ENCODE measurements at regions not wholly inside any gene's neighbourhood (a gene's known extent, or its start where the extent isn't known, plus 50 kb on each side); places are given as distances from the start of the nearest gene placed in this dataset.

DNA sequence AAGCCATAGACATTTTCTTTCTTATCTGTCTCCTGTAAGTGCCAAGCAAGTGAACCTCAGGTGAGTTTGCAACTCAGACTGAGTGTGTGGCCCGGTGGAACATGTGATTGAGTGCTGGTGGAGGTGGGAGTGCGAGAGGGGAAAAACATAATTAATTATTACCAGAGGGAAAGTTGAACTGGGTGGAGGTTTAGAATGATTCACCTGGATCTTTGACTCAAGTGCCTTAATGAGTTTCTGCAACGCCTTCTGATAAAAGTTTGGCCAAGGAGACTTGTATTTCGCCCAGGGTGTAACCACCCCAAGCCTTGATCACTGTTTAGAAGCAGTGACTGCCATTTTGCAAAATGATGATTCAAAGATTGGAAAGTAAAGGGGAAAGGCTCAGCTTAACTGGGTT is 513.9 kb downstream of the GATA3 start:
- no peak for DNase-seq (ENCODE audit: low read depth in 1 of 2, low spot score in 1 of 2)
- Histone ChIP-seq H3K27me3 (ENCODE audit: insufficient read depth, poor library complexity, severe bottlenecking) (no peaks in the 10 kb centered on the region), H3K27ac (replicated peaks) (no peak overlapping the region), H3K4me3 (replicated peaks; ENCODE audit: insufficient read depth, low read length) (no peak overlapping the region)
- TF ChIP-seq, protein P1, sequence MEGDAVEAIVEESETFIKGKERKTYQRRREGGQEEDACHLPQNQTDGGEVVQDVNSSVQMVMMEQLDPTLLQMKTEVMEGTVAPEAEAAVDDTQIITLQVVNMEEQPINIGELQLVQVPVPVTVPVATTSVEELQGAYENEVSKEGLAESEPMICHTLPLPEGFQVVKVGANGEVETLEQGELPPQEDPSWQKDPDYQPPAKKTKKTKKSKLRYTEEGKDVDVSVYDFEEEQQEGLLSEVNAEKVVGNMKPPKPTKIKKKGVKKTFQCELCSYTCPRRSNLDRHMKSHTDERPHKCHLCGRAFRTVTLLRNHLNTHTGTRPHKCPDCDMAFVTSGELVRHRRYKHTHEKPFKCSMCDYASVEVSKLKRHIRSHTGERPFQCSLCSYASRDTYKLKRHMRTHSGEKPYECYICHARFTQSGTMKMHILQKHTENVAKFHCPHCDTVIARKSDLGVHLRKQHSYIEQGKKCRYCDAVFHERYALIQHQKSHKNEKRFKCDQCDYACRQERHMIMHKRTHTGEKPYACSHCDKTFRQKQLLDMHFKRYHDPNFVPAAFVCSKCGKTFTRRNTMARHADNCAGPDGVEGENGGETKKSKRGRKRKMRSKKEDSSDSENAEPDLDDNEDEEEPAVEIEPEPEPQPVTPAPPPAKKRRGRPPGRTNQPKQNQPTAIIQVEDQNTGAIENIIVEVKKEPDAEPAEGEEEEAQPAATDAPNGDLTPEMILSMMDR (IDR thresholded peaks at IDR 0.05; ENCODE audit: insufficient read depth, low read length) = no peak
- no peak for TF ChIP-seq GABPA (IDR thresholded peaks at IDR 0.05; ENCODE audit: low read depth)
- no peak for TF ChIP-seq POLR2AphosphoS5 (IDR thresholded peaks at IDR 0.05; ENCODE audit: low read depth)
- TF ChIP-seq, protein P2, sequence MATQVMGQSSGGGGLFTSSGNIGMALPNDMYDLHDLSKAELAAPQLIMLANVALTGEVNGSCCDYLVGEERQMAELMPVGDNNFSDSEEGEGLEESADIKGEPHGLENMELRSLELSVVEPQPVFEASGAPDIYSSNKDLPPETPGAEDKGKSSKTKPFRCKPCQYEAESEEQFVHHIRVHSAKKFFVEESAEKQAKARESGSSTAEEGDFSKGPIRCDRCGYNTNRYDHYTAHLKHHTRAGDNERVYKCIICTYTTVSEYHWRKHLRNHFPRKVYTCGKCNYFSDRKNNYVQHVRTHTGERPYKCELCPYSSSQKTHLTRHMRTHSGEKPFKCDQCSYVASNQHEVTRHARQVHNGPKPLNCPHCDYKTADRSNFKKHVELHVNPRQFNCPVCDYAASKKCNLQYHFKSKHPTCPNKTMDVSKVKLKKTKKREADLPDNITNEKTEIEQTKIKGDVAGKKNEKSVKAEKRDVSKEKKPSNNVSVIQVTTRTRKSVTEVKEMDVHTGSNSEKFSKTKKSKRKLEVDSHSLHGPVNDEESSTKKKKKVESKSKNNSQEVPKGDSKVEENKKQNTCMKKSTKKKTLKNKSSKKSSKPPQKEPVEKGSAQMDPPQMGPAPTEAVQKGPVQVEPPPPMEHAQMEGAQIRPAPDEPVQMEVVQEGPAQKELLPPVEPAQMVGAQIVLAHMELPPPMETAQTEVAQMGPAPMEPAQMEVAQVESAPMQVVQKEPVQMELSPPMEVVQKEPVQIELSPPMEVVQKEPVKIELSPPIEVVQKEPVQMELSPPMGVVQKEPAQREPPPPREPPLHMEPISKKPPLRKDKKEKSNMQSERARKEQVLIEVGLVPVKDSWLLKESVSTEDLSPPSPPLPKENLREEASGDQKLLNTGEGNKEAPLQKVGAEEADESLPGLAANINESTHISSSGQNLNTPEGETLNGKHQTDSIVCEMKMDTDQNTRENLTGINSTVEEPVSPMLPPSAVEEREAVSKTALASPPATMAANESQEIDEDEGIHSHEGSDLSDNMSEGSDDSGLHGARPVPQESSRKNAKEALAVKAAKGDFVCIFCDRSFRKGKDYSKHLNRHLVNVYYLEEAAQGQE (IDR thresholded peaks at IDR 0.05; ENCODE audit: insufficient replicate concordance, low read depth) = no peak
- TF ChIP-seq SPI1 (IDR thresholded peaks at IDR 0.05; ENCODE audit: borderline replicate concordance, low read depth) = no peak

DNA sequence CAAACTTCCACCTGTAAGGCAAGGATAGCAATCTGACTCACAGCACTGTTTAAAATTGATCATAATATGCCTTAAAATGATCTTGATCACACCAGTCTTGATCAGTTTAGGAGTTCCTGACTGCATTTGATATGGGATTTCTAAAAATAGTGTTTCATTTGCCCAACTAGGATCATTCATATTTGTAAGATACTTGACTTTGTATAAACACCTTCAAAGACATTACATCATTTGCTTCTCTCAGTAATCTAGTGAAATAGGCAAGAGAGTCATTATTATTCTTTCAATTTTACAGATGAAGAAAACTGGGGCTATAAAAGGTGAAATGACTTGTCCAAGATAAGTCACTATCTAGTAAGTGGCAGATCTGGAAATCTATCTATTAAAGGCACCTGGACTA is 521.1 kb downstream of the GATA3 start:
- no peak overlapping the region for H3K4me3 ChIP-seq (replicated peaks; ENCODE audit: insufficient read depth, low read length)
- DNase-seq (ENCODE audit: low read depth in 1 of 2, low spot score in 1 of 2) = no peak
- no peaks in the 10 kb centered on the region for H3K27me3 ChIP-seq (ENCODE audit: insufficient read depth, poor library complexity, severe bottlenecking)
- no peak overlapping the region for H3K27ac ChIP-seq (replicated peaks)
- TF ChIP-seq GABPA (IDR thresholded peaks at IDR 0.05; ENCODE audit: low read depth) (no peak), POLR2AphosphoS5 (IDR thresholded peaks at IDR 0.05; ENCODE audit: low read depth) (no peak), SPI1 (IDR thresholded peaks at IDR 0.05; ENCODE audit: borderline replicate concordance, low read depth) (no peak)
- TF ChIP-seq, protein P1 (IDR thresholded peaks at IDR 0.05; ENCODE audit: insufficient read depth, low read length) = no peak
- TF ChIP-seq, protein P2 (IDR thresholded peaks at IDR 0.05; ENCODE audit: insufficient replicate concordance, low read depth) = no peak

DNA sequence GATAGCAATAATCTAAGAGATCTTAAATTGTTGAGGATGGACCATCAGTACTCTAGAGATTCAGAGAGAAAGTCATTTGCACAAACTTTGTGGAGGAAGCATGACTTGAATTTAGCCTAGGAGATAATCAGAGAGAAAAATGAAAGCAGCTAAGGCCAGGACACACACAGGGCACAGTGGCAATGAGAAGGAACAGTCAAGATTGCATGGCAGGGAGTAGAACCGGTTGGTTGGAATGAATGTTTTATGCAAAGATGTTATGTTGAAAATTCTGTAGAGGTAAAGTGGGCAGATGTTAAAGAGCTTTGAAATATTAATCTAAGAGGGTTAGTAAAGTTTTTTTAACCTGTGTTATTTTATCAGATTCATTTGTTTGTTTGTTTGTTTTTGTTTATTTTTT is 521.8 kb downstream of the GATA3 start:
- Histone ChIP-seq H3K27me3 (ENCODE audit: insufficient read depth, poor library complexity, severe bottlenecking) (no peaks in the 10 kb centered on the region), H3K4me3 (replicated peaks; ENCODE audit: insufficient read depth, low read length) (no peak overlapping the region), H3K27ac (replicated peaks) (no peak overlapping the region)
- TF ChIP-seq, protein P2 (IDR thresholded peaks at IDR 0.05; ENCODE audit: insufficient replicate concordance, low read depth) = no peak
- no peak for TF ChIP-seq POLR2AphosphoS5 (IDR thresholded peaks at IDR 0.05; ENCODE audit: low read depth)
- no peak for TF ChIP-seq GABPA (IDR thresholded peaks at IDR 0.05; ENCODE audit: low read depth)
- TF ChIP-seq, protein P1 (IDR thresholded peaks at IDR 0.05; ENCODE audit: insufficient read depth, low read length) = no peak
- no peak for TF ChIP-seq SPI1 (IDR thresholded peaks at IDR 0.05; ENCODE audit: borderline replicate concordance, low read depth)
- no peak for DNase-seq (ENCODE audit: low read depth in 1 of 2, low spot score in 1 of 2)

Measured in HL-60 (cell line).